Kidney (tissue), 13 donors: ENCODE measurements at regions not wholly inside any gene's neighbourhood (a gene's known extent, or its start where the extent isn't known, plus 50 kb on each side); places are given as distances from the start of the nearest gene placed in this dataset.
"Not testable (repeated sequence)": the region's sequence is repeated elsewhere in the genome, so short reads cannot be mapped to it uniquely, and the experiment has no call there.

Experiments
- DNase-seq, 5 donors: peaks; one replicate each; pipeline ENCODE4 v3.0.0-alpha.2; 2013 to 2020
- FAIRE-seq: peaks from 2 replicates; lab custom pipeline; 2012; peaks lifted over from hg19 to GRCh38; lab: Jason Lieb, UNC
- H3K27ac ChIP-seq, 2 donors: one replicate each; pipeline ENCODE4 v1.7.0; 2013; ENCODE audit warnings: low read depth in 2 of 2, low read length in 2 of 2, inconsistent platforms in 1 of 2
- H3K27me3 ChIP-seq: one replicate; pipeline ENCODE4 v1.7.1; 2013; ENCODE audit warnings: low read length, inconsistent platforms; ENCODE audit not compliant: control insufficient read depth, insufficient read depth
- H3K36me3 ChIP-seq, 3 donors: one replicate each; pipeline versions ENCODE4 v1.7.0 to v1.7.1; 2013; ENCODE audit warnings: low read length in 3 of 3, control low read depth in 1 of 3, inconsistent platforms in 1 of 3; ENCODE audit not compliant: insufficient read depth in 3 of 3, control insufficient read depth in 2 of 3
- H3K4me1 ChIP-seq, 3 donors: one replicate each; pipeline versions ENCODE4 v1.7.0 to v1.7.1; 2013; ENCODE audit warnings: low read length in 3 of 3, inconsistent platforms in 1 of 3, low read depth in 1 of 3; ENCODE audit not compliant: control insufficient read depth in 2 of 3, insufficient read depth in 2 of 3
- H3K4me3 ChIP-seq, 3 donors: one replicate each; pipeline versions ENCODE4 v1.7.0 to v1.8.1; 2013; ENCODE audit warnings: low read length in 3 of 3, control low read depth in 1 of 3, inconsistent platforms in 1 of 3
- H3K9ac ChIP-seq, 3 donors: one replicate each; pipeline versions ENCODE4 v1.7.0 to v1.7.1; 2013; ENCODE audit warnings: low read length in 3 of 3, control low read depth in 1 of 3, inconsistent platforms in 1 of 3
- H3K9me3 ChIP-seq, 3 donors: one replicate each; pipeline versions ENCODE4 v1.7.0 to v1.7.1; 2013; ENCODE audit warnings: low read length in 3 of 3, control low read depth in 1 of 3, inconsistent platforms in 1 of 3; ENCODE audit not compliant: control insufficient read depth in 2 of 3, insufficient read depth in 1 of 3
- CTCF ChIP-seq: IDR thresholded peaks from 3 replicates; pipeline ENCODE4 v1.5.1; 2012; ENCODE audit warnings: mild to moderate bottlenecking, moderate library complexity, borderline replicate concordance; ENCODE audit not compliant: insufficient read depth; ENCODE audit errors: extremely low read depth
- intact Hi-C: fragments of 100-400 bp; cut with DNase I; formaldehyde crosslinking; loops from one replicate; pipeline ENCODE4 v1.11.1; 2022
- donor health status: control.
- donor health status: control.
- donor health status: control.
- donor health status: control.
- donor health status: control.
- donor health status: DM: yes; HTN: yes; CAD: no.
- donor health status: Normal renal cell carcinoma (clear cell type).

- Histone ChIP-seq H3K9me3 (peaks cover 0 to 5% (median 2%) of the 10 kb centered on the region in 3 donors), H3K9ac (no peak overlapping the region), H3K4me1 (no peaks in the 10 kb centered on the region), H3K27ac (no peak overlapping the region), H3K36me3 (no peaks in the 10 kb centered on the region), H3K4me3 (no peak overlapping the region), H3K27me3 (no peaks in the 10 kb centered on the region)
- intact Hi-C loops: no loop called here
- TF ChIP-seq CTCF: no peak
- FAIRE-seq: no peak
- DNase-seq: peak in 3 of 5 donors; percentile 31 to 86 (median 74)
These were observed 54.4 kb upstream of the BMP4 start for GRCh38 chr14:54010981-54011380.

- H3K9me3 ChIP-seq: peaks cover 0 to 3% (median 0%) of the 10 kb centered on the region in 3 donors
- DNase-seq (no peak), FAIRE-seq (no peak)
- no peak overlapping the region for H3K27ac ChIP-seq
- H3K4me1 ChIP-seq: no peaks in the 10 kb centered on the region
- intact Hi-C loops: no loop called here
- H3K4me3 ChIP-seq: no peak overlapping the region
- no peaks in the 10 kb centered on the region for H3K27me3 ChIP-seq
- no peaks in the 10 kb centered on the region for H3K36me3 ChIP-seq
- no peak for TF ChIP-seq CTCF
- H3K9ac ChIP-seq: no peak overlapping the region
These were observed 66.4 kb upstream of the BMP4 start for GRCh38 chr14:54023027-54023426.

- H3K4me3 ChIP-seq: no peak overlapping the region
- DNase-seq (no peak), FAIRE-seq (no peak)
- intact Hi-C loops: no loop called here
- H3K36me3 ChIP-seq: no peaks in the 10 kb centered on the region
- peak; percentile 36 for TF ChIP-seq CTCF
- no peak overlapping the region for H3K27ac ChIP-seq
- no peaks in the 10 kb centered on the region for H3K27me3 ChIP-seq
- H3K9ac ChIP-seq: no peak overlapping the region
- peaks cover 0 to 3% (median 0%) of the 10 kb centered on the region in 3 donors for H3K9me3 ChIP-seq
- no peaks in the 10 kb centered on the region for H3K4me1 ChIP-seq
These were observed 69.0 kb upstream of the BMP4 start for GRCh38 chr14:54025661-54026060.

- intact Hi-C loops: no loop called here
- Histone ChIP-seq H3K4me3 (no peak overlapping the region), H3K27ac (no peak overlapping the region), H3K9me3 (peaks cover 0 to 3% (median 0%) of the 10 kb centered on the region in 3 donors), H3K9ac (no peak overlapping the region), H3K27me3 (no peaks in the 10 kb centered on the region), H3K36me3 (no peaks in the 10 kb centered on the region), H3K4me1 (no peaks in the 10 kb centered on the region)
- TF ChIP-seq CTCF: no peak
- no peak for DNase-seq
- FAIRE-seq: no peak
These were observed 70.0 kb upstream of the BMP4 start for GRCh38 chr14:54026671-54027070.

- peaks cover 0 to 10% (median 0%) of the 10 kb centered on the region in 3 donors for H3K9me3 ChIP-seq
- FAIRE-seq, H3K36me3 ChIP-seq, DNase-seq, H3K9ac ChIP-seq, H3K4me3 ChIP-seq, H3K4me1 ChIP-seq, H3K27me3 ChIP-seq, intact Hi-C loops, H3K27ac ChIP-seq: not testable (repeated sequence)
These were observed 74.4 kb upstream of the BMP4 start for GRCh38 chr14:54030996-54031395.

GRCh38 chr14:54033285-54033684, 76.7 kb upstream of the BMP4 start:
- FAIRE-seq, H3K4me3 ChIP-seq, H3K36me3 ChIP-seq, H3K27me3 ChIP-seq, H3K4me1 ChIP-seq, H3K9ac ChIP-seq, DNase-seq, intact Hi-C loops, H3K27ac ChIP-seq: not testable (repeated sequence)
- peaks cover 0 to 11% (median 0%) of the 10 kb centered on the region in 3 donors for H3K9me3 ChIP-seq
